ENCODE measurements at regions not wholly inside any gene's neighbourhood (a gene's known extent, or its start where the extent isn't known, plus 50 kb on each side); places are given as distances from the start of the nearest gene placed in this dataset.
A peak's percentile ranks its signal among the peaks of the same experiment; 100 is the strongest.

GRCh38 chr11:19311308-19312030 is 70.7 kb upstream of the E2F8 start:
- TF ChIP-seq CTCF (conservative IDR thresholded peaks at IDR 0.05 in 1 of 2, IDR thresholded peaks at IDR 0.05 in 1 of 2; ENCODE audit: extremely low read depth in 1 of 2, insufficient read depth in 1 of 2, low read depth in 1 of 2, low read length in 2 of 2) (peak; percentile 89 to 95), EZH2 (IDR thresholded peaks at IDR 0.05; ENCODE audit: borderline replicate concordance, low read length) (no peak)
